RWPE1 (cell line): ENCODE measurements at regions not wholly inside any gene's neighbourhood (a gene's known extent, or its start where the extent isn't known, plus 50 kb on each side); places are given as distances from the start of the nearest gene placed in this dataset.

Source experiments
- CTCF ChIA-PET: fragments of 350-600 bp; sonication (Branson Sonifier 250); formaldehyde crosslinking; extraction: SDS; loops from one replicate; lab custom pipeline; 2021; lab: Yijun Ruan, JAX
- POLR2A ChIA-PET: fragments of 400-600 bp; formaldehyde crosslinking; extraction: SDS; loops from one replicate; lab custom pipeline; 2020; ENCODE audit warnings: antibody characterized with exemption; ENCODE audit not compliant: low non-redundant PET; lab: Yijun Ruan, JAX
- DNase-seq: peaks from one replicate; pipeline ENCODE4 v3.0.0; 2012; ENCODE audit warnings: low spot score
- H3K27ac ChIP-seq: fragments of 450-650 bp; 2 replicates; pipeline ENCODE4 v1.5.1; 2017
- TF ChIP-seq, protein P1 (sequence below): fragments of 450-650 bp; conservative IDR thresholded peaks from 2 replicates; pipeline ENCODE4 v1.5.1; 2017; ENCODE audit warnings: low read depth, mild to moderate bottlenecking

DNA sequence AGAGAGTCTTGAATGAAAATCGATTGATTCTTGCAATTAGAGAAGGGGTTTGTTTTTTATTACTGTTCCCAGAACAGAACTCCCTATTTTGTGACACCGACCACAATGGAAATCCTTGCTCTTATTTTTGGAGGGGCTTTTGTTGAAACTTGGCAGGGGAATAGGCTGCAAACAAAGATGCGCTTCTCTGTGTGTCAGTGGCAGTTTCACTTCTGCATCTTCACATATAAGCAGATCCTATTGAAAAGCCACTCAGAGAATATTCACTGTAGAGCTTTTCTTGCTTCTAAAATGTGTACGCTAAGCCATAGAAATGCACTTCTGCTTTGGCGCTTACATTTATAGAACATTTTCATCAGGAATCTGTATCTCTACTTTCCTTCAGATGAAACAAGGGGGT is 1822.4 kb upstream of the SEL1L start:
- DNase-seq = no peak
- TF ChIP-seq, protein P1, sequence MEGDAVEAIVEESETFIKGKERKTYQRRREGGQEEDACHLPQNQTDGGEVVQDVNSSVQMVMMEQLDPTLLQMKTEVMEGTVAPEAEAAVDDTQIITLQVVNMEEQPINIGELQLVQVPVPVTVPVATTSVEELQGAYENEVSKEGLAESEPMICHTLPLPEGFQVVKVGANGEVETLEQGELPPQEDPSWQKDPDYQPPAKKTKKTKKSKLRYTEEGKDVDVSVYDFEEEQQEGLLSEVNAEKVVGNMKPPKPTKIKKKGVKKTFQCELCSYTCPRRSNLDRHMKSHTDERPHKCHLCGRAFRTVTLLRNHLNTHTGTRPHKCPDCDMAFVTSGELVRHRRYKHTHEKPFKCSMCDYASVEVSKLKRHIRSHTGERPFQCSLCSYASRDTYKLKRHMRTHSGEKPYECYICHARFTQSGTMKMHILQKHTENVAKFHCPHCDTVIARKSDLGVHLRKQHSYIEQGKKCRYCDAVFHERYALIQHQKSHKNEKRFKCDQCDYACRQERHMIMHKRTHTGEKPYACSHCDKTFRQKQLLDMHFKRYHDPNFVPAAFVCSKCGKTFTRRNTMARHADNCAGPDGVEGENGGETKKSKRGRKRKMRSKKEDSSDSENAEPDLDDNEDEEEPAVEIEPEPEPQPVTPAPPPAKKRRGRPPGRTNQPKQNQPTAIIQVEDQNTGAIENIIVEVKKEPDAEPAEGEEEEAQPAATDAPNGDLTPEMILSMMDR = no peak
- POLR2A ChIA-PET = no interaction called here
- CTCF ChIA-PET = no interaction called here
- no peak overlapping the region for H3K27ac ChIP-seq

DNA sequence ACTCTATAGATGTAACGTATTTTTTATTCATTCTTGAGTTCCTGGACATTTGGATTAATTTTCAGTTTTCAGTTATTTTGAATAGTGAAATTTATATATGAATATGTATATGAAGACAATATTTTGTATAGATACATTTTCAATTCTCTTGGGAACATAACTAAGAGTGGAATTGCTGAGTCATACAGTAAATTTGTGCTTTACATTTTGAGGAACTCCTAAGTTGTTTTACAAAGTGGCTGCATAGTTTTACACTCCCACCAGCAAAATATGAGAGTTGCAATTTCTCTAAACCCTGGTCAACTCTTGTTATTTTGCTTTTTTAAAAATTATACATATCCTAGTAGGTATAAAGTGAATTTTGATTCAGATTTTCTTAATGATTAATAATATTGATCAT is 1838.6 kb upstream of the SEL1L start:
- TF ChIP-seq, protein P1 = no peak
- no peak overlapping the region for H3K27ac ChIP-seq
- ChIA-PET POLR2A (no interaction called here), CTCF (no interaction called here)
- DNase-seq = no peak

DNA sequence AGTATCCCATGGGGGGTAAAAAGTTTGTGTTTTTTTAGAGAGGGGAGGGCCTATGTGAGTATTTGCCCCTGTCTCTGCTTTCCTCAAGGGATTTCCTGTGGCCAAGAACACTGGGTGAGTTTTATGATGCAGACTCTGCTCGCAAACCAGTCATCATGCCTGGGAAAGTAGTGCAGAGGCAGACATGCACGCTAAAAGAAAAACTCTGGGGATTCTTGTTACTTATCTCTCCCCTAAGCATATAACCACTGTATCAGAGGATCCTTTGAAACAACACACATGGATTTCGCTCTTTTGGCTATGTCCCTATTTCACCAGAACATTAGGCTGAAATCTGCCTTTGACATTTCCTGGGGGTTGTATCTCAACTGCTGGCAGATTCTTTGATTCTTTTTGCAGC is 1845.8 kb upstream of the SEL1L start:
- ChIA-PET POLR2A (no interaction called here), CTCF (no interaction called here)
- no peak overlapping the region for H3K27ac ChIP-seq
- no peak for DNase-seq
- TF ChIP-seq, protein P1 = no peak

DNA sequence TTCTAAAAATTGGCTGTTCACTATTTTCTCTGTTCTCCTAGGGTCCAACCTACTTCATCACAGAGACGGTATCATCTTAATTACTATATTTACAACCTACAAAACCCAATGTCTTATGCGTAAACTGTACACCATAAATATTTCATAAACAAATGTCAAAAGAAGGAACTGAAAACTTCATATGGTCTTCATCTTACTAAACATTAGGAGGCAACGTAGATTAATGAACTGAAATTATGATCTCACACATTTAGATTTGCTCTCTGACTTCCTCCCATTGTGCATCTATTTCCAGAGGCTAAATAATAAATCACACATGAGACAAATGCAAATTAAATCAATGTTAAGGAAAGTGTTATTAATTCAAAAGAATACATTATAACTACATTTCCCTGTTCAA is 1850.6 kb upstream of the SEL1L start:
- DNase-seq = no peak
- no peak overlapping the region for H3K27ac ChIP-seq
- TF ChIP-seq, protein P1 = no peak
- ChIA-PET CTCF (no interaction called here), POLR2A (no interaction called here)

DNA sequence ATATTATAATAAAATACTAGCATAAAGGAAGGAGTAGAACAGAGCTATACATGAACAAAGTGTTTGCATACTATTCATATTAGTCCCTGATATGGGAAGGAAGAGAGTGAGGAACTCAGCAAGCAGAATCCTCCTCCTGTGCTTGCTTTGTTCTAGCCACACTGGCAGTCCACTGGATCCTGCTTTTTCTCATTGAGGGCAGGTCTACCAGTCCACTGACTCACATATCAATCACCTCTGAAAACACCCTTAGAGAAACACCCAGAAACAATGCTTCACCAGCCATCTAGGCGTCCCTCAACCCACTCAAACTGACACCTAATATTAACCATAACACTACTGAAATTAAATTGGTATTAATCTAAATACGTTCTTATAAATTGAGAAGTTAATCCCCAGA is 1861.7 kb upstream of the SEL1L start:
- POLR2A ChIA-PET = no interaction called here
- no peak for DNase-seq
- no peak overlapping the region for H3K27ac ChIP-seq
- TF ChIP-seq, protein P1 = no peak
- CTCF ChIA-PET = no interaction called here

DNA sequence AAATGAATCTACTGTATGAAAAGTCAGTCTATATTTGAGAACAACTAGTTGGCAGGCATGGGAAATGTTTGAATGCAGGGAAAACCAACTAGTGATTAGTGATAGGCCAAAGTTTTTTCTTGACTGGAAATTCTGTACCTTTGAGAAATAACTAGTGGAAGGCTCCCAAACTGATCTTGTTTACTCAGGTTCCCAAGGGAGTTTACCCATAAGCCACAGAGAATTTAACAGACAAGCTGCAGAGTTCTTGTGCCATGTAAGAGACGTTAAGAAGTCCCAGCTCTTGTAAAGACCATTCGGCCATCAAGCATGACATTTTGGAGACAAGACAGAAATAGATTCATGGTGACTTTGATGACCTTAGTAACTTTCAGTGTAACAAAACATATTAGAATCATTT is 1882.8 kb upstream of the SEL1L start:
- TF ChIP-seq, protein P1 = no peak
- POLR2A ChIA-PET = no interaction called here
- H3K27ac ChIP-seq = no peak overlapping the region
- no peak for DNase-seq
- CTCF ChIA-PET = no interaction called here

DNA sequence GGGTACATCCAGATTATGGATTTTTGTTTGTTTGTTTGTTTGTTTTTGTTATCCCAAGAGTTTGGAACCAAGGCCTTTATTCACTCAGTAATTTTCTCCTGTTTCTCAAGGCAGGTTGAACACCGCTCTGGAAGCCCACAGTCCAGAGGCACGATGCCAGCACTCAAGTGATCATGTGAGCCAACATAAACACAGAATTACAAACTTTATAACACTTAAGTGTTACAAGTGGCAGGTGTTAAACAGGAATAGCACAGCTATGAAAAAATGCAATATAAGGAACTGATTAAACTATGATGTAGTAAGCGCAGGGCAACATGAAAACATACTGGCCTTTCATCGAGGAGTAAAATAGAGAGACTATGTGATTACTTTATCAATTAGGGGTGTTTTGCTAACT is 1885.8 kb upstream of the SEL1L start:
- H3K27ac ChIP-seq = no peak overlapping the region
- no peak for DNase-seq
- CTCF ChIA-PET = interaction anchor here (0.5 kb wide), 1 partner anchor 19 kb away, joined by 4 read pairs; no protein-coding TSS in a partner anchor
- TF ChIP-seq, protein P1 = no peak
- POLR2A ChIA-PET = no interaction called here
